ENCODE measurements at regions not wholly inside any gene's neighbourhood (a gene's known extent, or its start where the extent isn't known, plus 50 kb on each side); places are given as distances from the start of the nearest gene placed in this dataset.

DNA sequence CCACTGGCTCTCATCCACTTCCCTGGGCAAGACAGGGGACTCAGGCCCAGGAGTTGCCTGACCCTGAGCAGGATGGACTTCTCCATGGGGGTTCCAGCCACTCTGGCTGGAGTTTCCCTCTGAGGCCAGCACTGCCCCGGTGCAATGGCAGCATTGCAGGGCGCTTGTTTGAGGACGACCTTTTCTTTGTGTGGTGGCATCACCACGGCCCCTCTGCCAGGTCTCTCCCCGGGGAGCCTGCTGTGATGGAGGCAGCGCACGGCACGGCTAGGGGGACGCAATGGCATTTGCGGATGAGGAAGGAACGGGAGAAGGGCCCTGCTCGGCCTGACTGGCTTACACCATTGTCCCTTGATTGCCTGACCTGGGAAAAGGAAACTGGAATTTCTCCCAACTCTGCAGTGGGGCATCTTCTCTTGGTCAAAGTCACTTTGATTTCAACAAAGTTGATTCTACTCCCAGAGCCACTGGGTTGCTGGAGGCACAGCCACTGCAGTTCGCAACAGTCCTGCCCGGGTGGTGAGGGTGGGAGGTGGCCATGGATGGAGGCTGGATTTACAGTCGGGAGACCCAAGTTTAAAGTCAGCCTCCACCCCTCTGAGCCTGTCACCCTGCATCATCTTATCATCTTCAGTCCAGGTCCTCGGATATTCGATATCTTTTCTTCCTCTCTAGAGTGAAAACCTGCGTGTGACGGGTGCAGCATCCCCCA lies 82.9 kb upstream of the ZNF469 start:
- DNase-seq (ENCODE audit: low read depth, low spot score) (no peak), FAIRE-seq (no peak)
- BruUV-seq (replicated peaks): no TSS peak
- intact Hi-C loops (cut with micrococcal nuclease) (loop anchor here (5.0 kb wide), 1 partner anchor 32 kb away; no protein-coding TSS in a partner anchor), dilution Hi-C loops (cut with MboI; ENCODE audit: extremely low pct_ligation_motif_present, low sequenced_read_pairs) (no loop called here)
- H3K79me2 ChIP-seq (ENCODE audit: control insufficient read depth, insufficient read depth, low read length): no peaks in the 10 kb centered on the region
- CTCF ChIA-PET: interaction anchor here (0.7 to 1.4 kb wide), 2 partner anchors 13 to 66 kb away, joined by 3 to 4 read pairs; no protein-coding TSS in a partner anchor
- no peak overlapping the region for H2AFZ ChIP-seq (ENCODE audit: low read depth, low read length)
- no peaks in the 10 kb centered on the region for H4K20me1 ChIP-seq (replicated peaks; ENCODE audit: control insufficient read depth, extremely low read depth, insufficient read depth, low read length)
- H3K9me3 ChIP-seq (replicated peaks; ENCODE audit: control insufficient read depth, insufficient read depth, low read length): no peaks in the 10 kb centered on the region
- H3K9me1 ChIP-seq (replicated peaks; ENCODE audit: control insufficient read depth, extremely low read depth, insufficient read depth, low read length): no peaks in the 10 kb centered on the region
- H3K9ac ChIP-seq (replicated peaks; ENCODE audit: extremely low read depth, insufficient read depth, low read length): no peak overlapping the region
- no peak overlapping the region for H3K27ac ChIP-seq (ENCODE audit: insufficient read depth, low read depth, low read length)
- POLR2A ChIA-PET: no interaction called here
- no peaks in the 10 kb centered on the region for H3K4me1 ChIP-seq (ENCODE audit: control insufficient read depth, extremely low read depth, insufficient read depth, low read length)
- no peaks in the 10 kb centered on the region for H3K27me3 ChIP-seq (ENCODE audit: control insufficient read depth in 2 of 2, insufficient read depth in 2 of 2, low read length in 2 of 2)
- no peak for TF ChIP-seq GATA2 (IDR thresholded peaks at IDR 0.05; ENCODE audit: insufficient read depth, insufficient read length, low read depth, low read length)
- TF ChIP-seq POLR2A (IDR thresholded peaks at IDR 0.05; ENCODE audit: low read depth, low read length): no peak
- no peak for TF ChIP-seq POLR2AphosphoS5 (IDR thresholded peaks at IDR 0.05; ENCODE audit: insufficient read depth, low read depth, low read length)
- TF ChIP-seq FOS (IDR thresholded peaks at IDR 0.05; ENCODE audit: borderline replicate concordance, insufficient read depth, low read length): no peak
- TF ChIP-seq JUN (IDR thresholded peaks at IDR 0.05; ENCODE audit: borderline replicate concordance, insufficient read depth, insufficient read length, low read depth): no peak
- TF ChIP-seq, protein P1, sequence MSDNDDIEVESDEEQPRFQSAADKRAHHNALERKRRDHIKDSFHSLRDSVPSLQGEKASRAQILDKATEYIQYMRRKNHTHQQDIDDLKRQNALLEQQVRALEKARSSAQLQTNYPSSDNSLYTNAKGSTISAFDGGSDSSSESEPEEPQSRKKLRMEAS (IDR thresholded peaks at IDR 0.05; ENCODE audit: insufficient read depth, insufficient read length): no peak
- TF ChIP-seq, protein P2, sequence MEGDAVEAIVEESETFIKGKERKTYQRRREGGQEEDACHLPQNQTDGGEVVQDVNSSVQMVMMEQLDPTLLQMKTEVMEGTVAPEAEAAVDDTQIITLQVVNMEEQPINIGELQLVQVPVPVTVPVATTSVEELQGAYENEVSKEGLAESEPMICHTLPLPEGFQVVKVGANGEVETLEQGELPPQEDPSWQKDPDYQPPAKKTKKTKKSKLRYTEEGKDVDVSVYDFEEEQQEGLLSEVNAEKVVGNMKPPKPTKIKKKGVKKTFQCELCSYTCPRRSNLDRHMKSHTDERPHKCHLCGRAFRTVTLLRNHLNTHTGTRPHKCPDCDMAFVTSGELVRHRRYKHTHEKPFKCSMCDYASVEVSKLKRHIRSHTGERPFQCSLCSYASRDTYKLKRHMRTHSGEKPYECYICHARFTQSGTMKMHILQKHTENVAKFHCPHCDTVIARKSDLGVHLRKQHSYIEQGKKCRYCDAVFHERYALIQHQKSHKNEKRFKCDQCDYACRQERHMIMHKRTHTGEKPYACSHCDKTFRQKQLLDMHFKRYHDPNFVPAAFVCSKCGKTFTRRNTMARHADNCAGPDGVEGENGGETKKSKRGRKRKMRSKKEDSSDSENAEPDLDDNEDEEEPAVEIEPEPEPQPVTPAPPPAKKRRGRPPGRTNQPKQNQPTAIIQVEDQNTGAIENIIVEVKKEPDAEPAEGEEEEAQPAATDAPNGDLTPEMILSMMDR (IDR thresholded peaks at IDR 0.05; ENCODE audit: extremely low read depth in 1 of 2, insufficient read depth in 1 of 2, low read depth in 1 of 2, low read length in 2 of 2): no peak
- TF ChIP-seq MYC (IDR thresholded peaks at IDR 0.05; ENCODE audit: low read depth, low read length): no peak
- TF ChIP-seq EZH2 (IDR thresholded peaks at IDR 0.05; ENCODE audit: borderline replicate concordance, low read depth, low read length, severe bottlenecking): no peak
- H3K4me3 ChIP-seq (replicated peaks in 1 of 3; ENCODE audit: insufficient read depth in 1 of 3, low read depth in 1 of 3, low read length in 3 of 3): no peak overlapping the region
- no peaks in the 10 kb centered on the region for H3K36me3 ChIP-seq (ENCODE audit: control insufficient read depth in 2 of 2, extremely low read depth in 1 of 2, insufficient read depth in 2 of 2, low read length in 2 of 2)
- H3K4me2 ChIP-seq (ENCODE audit: insufficient read depth, low read length): no peak overlapping the region
